Activated CD8-positive, alpha-beta memory T cell treated with anti-CD3 and anti-CD28 coated beads, Interleukin-2, amount 50 U/mL, for 4 hours (primary cell): ENCODE measurements at regions not wholly inside any gene's neighbourhood (a gene's known extent, or its start where the extent isn't known, plus 50 kb on each side); places are given as distances from the start of the nearest gene placed in this dataset.

Experiments used
- DNase-seq: peaks from one replicate; pipeline ENCODE4 v3.0.0-alpha.2; 2020

DNA sequence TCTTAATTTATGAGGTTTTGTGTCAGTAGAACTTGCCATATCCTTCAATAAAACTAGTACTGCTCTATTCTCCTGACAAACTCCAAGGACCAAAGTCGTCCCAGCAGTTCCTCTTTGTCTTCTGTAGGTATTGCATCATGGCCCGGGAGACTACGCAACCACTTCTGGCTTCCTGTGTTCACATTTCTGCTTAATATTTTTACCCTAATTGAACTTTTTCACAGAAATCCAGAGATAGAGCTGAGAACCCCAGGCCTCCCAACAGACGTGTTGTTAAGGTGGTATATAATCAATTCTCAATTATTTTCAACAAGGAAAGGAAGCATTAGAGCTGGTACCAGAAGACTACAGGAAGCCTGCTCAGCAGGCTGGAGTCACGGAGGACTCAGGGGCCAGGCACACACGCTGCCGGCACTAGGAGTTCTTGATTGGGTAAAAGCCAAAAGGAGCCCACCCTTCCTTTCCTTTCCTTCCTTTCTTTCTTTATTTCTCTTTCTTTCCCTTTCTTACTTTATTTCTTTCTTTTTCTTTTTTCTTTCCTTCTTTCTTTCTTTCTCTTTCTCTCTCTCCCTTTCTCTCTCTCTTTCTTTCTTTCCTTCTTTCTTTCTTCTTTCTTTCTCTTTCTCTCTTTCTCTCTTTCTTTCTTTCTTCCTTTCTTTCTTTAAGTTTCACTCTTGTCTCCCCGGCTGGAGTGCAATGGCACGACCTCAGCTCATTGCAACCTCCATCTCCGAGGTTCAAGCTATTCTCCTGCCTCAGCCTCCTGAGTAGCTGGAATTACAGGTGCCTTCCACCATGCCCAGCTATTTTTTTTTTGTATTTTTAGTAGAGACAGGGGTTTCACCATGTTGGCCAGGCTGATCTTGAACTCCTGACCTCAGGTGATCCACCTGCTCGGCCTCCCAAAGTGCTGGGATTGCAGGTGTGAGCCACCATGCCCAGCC lies 173.7 kb downstream of the ZBTB18 start:
- DNase-seq: no peak

DNA sequence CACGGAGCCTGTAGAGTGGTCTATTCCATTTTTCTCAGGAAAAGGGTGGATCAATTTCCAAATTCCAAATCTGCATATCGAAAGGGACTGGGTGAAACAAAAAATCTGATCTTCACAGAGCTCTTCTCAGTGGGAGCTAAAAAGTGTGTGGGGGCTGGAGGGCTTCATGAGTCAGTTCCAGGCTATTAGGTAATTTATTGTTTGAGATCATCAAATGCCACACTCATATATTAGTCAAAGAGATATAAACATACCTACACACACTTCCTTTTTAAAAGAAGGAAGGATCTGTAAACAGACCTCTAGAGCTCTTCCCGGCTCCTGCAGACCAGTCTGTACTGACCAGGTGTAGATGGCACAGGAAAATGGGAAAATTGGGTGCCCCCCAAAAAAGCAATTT lies 175.4 kb downstream of the ZBTB18 start:
- DNase-seq: no peak

DNA sequence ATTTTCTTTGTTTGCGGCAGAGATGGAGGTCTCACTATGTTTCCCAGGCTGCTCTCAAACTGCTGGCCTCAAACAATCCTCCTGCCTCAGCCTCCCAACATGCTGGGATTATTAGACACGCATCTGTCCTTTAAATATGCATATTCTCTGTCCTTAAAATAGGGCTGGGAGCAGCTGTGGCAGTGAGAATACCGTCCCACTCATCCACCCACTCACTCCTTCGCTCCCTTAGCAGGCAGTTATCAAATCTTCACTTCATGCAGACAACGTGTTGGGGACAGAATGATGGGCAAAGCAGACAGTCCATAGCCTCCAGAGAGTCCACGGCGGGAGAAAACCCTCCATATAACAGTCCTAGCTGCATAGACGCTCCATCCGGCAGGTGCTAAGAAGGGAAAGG lies 179.4 kb downstream of the ZBTB18 start:
- DNase-seq: no peak

DNA sequence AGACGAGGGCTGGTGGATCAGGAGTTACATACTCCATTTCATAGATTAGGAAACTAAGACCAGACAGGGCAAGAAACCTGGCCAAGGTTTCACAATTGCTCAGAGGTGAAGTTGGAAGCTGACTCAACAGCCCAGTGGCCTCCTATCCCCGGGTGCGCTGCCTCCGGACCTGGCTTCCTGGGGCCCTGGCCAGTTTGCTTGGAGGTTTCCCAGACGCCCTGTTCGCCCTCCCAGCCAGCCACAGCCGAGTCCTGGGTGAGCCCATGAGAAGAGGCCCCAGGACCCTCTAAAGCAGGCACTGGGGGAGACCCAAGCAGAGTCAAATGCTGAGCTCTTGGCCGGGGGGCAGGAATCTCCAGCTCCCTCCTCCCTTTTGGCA lies 180.1 kb downstream of the ZBTB18 start:
- no peak for DNase-seq

DNA sequence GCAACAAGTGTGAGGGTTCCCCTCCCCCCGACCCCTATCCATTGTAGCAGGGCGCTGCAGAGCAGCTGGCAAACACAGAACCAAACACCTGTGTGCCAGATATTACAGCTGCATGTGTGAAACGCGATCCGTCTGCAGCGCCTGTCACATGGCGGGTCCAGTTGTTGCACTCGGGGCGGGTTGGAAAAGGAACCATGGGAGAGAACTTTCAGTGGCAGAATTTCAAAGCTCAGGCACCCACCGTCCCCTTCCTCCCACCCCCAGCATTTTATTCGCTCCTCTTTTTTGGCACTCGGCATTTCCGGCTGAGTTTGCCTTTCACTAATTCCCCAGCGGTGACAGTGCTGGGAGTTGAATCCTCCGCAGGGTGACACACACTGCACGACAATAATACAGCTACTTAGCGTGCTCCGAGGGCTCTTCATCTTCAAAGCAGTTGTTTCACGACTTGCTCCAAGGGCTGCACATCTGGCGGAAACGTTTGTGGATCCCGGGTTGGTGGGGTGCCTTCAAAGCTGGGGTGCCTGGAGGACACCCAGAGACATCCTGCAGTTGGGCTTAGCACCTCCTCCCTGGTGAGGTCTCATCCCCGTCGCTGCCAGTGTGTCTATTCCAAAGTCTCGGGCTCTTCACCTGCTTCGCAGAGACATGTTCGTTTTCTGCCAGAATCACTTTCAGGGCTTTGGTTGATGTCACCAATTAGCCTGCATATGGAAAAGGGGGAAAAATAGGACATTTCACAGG lies 180.7 kb downstream of the ZBTB18 start:
- DNase-seq: no peak

DNA sequence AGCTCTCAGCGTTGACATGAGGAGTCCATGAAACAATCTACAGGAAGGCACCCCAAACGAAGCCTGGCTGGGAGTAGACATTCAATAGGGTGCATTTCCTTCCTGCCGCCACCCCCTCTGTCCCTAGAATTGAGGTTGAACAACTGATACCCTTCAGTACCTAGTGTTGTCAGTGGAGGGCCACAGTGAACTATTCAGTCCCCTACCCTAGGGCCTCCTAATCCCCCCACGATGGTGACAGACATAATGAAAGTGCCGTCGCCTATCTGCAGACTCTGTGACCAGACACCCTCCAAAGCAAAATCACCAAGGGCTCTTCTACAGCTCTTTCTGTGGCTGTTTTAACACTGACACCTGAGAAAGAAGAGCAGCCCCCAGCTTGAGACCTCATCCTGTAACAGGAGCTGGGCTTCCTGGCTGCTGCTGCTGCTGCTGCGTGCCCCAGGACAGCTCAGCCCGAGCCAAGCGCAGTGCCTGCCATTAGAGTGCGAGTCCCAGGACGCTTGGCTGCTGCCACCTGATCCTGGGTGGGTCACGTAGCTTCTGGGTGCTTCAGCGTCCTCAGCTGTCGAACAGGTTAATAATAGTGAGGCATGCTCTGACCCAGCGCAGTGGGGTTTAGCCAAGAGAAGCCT lies 183.0 kb downstream of the ZBTB18 start:
- no peak for DNase-seq

DNA sequence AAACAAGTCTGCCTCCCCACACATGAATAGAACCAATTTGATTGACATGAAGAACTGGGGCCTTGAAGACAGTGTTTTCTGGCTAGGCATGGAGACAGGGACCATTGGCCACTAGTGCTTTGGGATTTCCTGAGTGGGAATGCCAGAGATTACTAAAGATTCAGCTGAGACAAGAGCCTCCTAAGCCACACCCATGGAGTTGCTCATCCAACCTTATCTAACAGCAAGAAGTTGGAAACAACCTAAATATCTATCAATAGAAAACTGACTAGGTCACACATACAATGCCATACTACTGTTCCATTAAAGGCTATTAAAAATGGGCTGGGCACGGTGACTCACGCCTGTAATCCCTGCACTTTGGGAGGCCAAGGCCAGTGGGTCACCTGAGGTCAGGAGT lies 184.1 kb downstream of the ZBTB18 start:
- no peak for DNase-seq

DNA sequence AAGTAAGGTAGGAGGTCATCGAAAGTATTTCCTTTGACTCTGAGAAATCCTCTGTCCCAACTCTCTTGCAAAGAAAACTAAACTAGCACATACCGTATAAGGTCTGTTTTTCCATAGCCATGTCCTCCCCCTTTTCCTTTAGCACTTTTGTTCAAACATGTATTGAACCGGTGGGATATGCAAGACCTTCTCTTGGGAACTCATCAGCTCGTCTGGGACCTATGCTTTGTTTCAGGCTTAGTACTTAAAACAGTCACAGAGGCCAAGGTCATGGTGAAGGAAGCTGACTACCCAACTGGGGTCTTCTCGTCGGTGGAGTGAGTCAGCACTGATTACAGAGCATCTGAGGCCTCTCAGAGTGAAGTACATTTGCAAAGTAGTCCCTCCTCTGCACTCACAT lies 185.0 kb downstream of the ZBTB18 start:
- DNase-seq: no peak

DNA sequence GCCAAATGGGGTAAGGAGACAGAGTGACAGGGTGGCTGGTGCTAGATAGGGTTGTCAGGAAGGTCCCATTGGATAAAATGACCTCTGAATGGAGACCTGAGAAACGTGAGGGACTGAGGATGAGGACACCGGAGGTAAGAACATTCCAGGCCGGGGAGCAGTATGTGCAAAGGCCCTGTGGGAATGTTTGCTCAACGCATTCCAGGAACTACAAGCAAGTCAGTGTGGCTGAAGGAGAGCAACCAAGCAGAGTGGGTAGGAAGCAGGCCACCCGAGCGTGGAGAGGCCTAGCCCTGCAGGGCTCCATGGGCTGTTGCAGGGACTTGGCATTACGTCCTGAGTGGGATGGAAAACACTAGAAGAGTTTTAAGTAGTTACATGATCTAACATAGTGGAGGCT lies 185.6 kb downstream of the ZBTB18 start:
- no peak for DNase-seq

DNA sequence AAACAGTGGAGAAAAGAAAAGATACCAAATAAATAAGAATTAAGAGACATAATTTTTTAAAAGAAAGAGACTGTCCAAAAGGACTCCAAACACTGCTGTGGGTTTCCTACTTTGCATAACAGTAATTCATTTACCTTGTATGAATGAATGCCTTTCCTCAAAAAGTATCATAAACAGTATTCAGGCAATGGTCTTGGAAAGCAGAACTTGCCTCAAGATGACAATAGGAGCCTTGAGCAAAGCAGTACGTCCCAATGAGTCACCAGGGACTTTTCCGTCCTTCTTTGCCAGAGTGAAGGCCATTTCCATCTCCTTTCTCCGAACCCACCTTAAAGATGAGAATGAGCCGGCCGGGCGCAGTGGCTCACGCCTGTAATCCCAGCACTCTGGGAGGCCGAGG lies 186.4 kb downstream of the ZBTB18 start:
- DNase-seq: no peak

DNA sequence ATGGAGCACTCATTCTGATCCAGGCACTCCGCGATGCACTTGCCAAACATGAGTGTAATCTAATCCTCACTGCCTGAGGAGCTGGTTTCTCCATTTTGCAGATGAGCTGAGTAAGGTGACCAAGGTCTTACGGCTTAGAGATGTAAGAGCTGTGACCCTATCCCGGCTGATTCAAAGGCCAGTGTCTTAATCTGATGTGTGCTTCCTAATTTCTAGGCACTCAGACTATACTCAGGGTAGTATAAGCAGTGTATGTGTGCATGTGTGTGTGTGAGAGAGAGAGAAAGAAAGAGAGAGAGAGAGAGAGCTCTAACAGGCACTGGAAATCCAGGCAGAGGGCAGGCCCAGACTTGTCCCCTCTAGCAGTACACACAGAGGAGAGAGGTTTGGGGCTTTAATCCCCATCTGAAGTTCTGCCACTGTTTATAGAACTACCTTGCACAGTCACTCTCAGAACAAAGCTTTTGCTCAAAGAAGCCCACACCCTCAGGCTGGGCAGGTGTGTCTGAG lies 188.2 kb downstream of the ZBTB18 start:
- no peak for DNase-seq

DNA sequence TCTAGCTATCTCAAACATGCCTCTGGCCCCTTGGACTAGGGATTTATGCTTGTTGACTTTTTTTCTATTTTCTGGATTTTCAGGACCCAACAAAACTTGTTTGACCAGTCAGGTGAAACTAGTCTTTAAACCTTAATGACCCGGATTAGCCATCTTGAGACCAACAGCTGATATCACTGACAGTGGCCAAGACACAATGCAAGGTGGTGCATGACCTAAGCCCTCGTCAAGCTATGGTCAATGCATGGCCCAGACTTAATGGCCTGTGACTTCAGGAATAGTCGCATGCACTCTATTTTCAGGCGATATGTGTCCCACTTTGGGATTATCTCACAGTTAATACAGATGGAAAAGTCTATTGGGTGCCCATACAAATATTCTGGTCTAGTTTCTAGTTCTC lies 190.4 kb downstream of the ZBTB18 start:
- no peak for DNase-seq

DNA sequence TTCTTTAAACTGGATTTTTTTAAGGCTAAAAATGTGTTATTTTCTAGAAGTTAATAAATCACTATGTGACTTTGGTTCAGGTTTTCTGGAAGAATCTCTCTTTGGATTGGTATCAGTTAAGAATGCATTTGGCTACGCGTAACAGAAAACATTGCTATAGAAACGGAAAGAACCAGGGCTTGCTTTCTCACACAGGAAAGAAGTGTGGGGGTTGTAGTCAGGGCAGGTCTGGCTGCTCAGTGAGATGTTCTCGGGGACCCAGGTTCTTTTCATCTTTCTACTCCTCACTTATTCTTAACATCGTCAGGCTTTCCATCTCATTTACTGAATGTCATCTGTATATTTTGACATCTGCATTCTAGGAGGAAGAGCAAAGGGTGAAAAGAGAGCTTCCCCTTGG lies 191.4 kb downstream of the ZBTB18 start:
- no peak for DNase-seq

DNA sequence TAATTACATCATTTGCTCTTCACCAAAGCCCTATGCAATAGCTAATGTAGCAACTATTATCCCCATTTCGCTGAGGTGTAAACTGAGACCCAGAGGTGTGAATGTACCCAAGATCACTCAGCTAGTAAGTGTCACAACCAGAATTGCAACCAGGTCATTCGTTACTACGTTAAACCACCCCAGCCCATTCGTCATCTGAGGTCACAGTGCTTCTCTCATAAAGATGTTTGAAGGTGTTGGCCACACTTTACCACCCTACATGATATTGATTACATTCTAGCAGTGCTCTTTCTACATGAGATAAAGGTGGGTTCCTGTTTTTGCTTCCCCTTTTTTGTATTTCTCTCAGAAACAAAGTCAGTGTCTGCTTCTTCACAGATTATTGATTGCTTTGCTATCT lies 195.3 kb downstream of the ZBTB18 start:
- no peak for DNase-seq

DNA sequence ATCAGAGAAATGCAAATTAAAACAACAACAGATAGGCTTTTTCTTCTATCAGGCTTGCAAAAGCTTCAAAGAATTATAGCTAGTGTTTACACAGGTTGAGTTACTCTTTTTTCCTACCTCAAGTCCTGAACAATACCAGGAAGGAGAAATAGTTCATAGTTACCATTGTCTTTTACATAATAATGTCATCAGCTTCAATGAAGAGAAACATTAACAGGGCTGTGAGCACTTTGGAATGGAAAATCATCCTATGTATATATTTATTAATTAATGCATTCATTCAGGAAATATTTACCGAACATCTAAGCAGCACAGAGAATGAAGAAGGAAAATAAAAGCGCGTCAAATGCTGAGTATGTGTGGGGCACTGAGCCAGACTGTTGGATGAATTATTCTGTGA lies 197.3 kb downstream of the ZBTB18 start:
- no peak for DNase-seq

DNA sequence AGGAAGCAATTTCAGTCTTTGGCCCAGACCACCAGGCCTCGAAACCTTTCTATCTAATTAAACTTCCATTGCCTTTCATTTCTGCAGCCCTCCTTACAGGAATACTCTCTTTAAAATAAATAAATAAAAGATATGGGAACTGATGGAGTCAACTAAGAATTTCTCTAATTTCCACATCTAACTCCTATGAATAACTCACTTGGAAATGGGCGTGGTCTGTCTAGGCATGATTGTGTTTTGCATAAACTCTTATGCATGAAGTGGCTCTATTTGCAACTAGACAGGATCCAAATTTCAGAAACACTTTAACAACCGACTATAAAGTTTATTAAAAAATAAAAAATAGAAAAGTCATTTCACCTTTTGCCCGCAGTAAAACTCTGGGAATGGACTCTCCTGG lies 199.5 kb downstream of the ADSS2 start:
- no peak for DNase-seq

DNA sequence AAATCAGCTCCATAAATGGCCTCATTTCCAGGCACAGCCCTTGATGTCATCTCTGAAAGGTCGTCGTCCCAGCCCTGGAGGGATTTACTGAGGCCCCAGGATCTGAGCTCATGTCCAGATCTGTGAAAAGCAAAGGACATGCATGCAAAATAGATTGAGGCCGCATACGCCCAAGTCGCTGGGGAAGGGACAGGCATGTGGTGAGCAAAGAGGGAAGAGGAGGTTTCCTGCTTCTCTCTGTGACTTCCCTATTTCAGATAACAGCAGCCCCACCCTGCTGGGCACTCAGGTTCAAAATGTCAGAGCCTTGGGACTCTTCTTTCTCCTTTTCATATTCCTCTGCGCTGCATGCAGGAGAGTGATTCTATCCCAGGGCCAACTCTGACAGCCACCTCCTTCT lies 197.2 kb downstream of the ADSS2 start:
- DNase-seq: no peak

DNA sequence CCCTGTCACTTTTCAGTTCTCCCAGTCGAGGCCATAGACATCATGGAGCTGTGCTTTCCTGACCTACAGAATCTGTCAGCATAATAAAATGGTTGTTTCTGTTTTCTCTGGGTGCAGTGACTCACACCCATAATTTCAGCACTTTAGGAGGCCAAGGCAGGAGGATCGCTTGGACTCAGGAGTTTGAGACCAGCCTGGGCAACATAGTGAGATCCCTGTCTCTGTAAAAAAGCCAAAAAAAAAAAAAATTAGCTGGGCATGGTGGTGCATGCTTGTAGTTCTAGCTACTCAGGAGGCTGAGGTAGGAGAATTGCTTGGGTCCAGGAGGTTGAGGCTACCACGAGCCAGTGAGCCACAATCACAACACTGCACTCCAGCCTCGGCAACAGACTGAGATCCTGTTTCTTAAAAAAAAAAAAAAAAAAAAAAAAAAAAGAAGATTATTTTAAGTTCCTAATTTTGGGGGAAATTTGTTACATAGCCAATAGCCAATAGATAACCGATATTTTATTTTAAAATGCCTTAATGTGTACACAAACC lies 196.2 kb downstream of the ADSS2 start:
- no peak for DNase-seq

DNA sequence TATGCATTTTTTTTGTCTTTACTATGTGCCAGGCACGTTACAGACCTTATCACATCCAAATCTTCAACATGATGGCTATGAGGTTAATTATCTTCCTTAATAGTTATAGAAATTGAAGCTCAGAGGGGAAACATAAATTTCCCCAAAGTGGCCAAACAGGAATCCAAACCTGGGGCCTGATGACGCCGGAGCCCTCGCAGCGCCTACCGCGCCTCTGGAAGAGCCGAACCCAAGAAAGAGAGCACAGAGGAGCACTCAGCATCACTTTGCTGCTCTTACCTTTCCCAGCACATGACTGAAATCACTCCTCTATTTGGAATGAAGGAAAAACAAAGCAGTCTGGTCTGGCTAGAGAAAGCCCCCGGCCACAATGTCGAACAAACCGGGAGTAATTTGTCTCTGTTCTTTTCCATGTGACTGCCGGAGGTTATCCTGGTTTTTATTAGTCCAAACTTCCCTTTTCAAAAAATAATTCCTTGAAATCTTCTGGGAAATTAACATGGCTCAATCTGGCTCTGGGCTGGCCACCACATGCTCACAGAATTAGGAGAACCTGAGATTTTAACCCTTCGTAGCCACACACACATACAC lies 195.5 kb downstream of the ADSS2 start:
- no peak for DNase-seq

DNA sequence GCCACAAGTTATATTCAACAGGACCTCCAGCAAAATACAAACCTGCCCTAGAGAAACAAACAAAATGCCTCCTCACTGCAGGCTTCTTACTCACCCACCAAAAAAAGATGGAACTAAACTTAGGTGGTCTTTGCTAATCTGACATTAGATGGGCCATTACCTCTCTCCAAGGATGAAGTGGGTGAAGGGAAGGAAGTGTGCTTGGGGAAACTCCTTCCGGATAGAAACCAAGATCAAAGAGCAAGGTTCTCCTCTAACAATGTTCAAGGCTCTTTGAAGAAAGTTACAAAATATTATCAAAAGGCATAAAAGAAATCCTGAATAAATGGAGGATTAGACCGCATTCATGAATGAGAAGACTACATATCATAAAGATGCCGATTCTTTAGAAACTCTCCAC lies 187.5 kb downstream of the ADSS2 start:
- no peak for DNase-seq

DNA sequence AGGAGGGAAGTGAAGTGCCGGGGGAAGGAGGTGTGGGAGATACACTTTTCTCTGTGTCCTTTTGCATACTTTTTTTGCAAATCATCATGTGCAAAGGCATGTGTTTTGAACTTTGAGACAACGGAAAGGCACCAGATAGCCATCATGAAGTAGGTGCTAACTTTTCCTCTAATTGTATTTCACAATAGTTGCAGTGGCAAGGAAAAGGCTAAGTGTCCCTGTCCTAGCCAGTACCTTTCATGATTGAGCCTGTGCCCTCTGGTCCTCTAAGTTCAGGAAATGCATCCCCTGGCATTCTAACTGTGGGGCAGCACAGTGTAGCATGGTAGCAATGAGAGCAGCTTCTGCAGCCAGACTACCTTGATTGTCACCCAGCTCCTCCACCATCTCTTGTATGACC lies 186.2 kb downstream of the ADSS2 start:
- DNase-seq: no peak

DNA sequence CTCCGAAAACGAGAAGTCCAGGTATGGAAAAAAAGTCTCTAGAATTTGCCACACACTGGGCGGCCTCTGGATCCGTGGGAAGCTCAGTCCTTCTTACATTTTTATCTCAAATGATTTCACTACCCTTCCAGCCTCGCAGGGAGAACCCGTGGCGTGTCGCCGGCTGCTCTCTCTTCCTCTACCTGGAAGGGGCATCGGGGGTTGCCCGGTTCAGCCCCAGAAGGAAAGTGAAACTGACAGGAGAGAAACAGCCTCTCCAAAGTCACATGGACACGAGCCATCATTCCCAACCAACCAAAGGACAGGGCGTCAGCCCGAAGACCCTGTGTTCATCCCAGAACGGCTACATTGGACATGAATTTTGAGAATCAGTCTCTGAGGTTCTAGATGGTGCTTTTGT lies 182.5 kb downstream of the ADSS2 start:
- no peak for DNase-seq

DNA sequence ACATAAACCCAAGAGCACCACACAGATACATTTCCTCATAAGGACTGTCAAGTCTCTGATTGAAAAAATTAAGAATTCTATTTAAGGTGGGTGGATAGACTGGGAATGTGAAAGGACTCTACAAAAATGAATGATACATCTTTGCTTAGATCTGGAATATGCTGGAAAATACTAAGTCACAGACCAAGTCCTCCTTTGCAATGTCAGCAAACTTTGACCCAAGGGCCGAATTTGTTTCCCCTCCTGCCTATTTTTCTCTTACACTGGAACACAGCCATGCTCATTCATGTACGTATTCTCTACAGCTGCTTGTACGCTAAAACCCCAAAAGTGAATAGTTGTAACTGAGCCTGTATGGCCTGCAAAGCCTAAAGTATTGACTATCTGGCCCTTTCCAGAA lies 180.7 kb downstream of the ADSS2 start:
- no peak for DNase-seq
